ENCODE measurements at regions not wholly inside any gene's neighbourhood (a gene's known extent, or its start where the extent isn't known, plus 50 kb on each side); places are given as distances from the start of the nearest gene placed in this dataset.

GRCh38 chr9:33677961-33678360 is 117.4 kb upstream of the PRSS3 start:
- DNase-seq (ENCODE audit: low spot score in 2 of 2) = no peak
- TF ChIP-seq POLR2AphosphoS5 (IDR thresholded peaks at IDR 0.05) = no peak
- TF ChIP-seq, protein P1, sequence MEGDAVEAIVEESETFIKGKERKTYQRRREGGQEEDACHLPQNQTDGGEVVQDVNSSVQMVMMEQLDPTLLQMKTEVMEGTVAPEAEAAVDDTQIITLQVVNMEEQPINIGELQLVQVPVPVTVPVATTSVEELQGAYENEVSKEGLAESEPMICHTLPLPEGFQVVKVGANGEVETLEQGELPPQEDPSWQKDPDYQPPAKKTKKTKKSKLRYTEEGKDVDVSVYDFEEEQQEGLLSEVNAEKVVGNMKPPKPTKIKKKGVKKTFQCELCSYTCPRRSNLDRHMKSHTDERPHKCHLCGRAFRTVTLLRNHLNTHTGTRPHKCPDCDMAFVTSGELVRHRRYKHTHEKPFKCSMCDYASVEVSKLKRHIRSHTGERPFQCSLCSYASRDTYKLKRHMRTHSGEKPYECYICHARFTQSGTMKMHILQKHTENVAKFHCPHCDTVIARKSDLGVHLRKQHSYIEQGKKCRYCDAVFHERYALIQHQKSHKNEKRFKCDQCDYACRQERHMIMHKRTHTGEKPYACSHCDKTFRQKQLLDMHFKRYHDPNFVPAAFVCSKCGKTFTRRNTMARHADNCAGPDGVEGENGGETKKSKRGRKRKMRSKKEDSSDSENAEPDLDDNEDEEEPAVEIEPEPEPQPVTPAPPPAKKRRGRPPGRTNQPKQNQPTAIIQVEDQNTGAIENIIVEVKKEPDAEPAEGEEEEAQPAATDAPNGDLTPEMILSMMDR (IDR thresholded peaks at IDR 0.05) = no peak
- no peak for TF ChIP-seq POLR2A (IDR thresholded peaks at IDR 0.05)
- intact Hi-C loops (cut with DNase I; ENCODE audit: low total_unique reads) = no loop called here
- no peak overlapping the region for H3K4me3 ChIP-seq
- no peak overlapping the region for H3K27ac ChIP-seq
- H3K27me3 ChIP-seq = peaks cover 0 to 11% of the 10 kb centered on the region in 2 donors
- no peaks in the 10 kb centered on the region for H3K4me1 ChIP-seq
- peaks cover 0 to 5% of the 10 kb centered on the region in 2 donors for H3K9me3 ChIP-seq
- no peaks in the 10 kb centered on the region for H3K36me3 ChIP-seq

GRCh38 chr9:33682551-33682950 is 112.8 kb upstream of the PRSS3 start:
- H3K4me3 ChIP-seq = no peak overlapping the region
- peaks cover 0 to 1% of the 10 kb centered on the region in 2 donors for H3K9me3 ChIP-seq
- H3K36me3 ChIP-seq = no peaks in the 10 kb centered on the region
- H3K27me3 ChIP-seq = peaks cover 0 to under 1% of the 10 kb centered on the region in 2 donors
- no peak overlapping the region for H3K27ac ChIP-seq
- DNase-seq (ENCODE audit: low spot score in 2 of 2) = no peak
- no peaks in the 10 kb centered on the region for H3K4me1 ChIP-seq
- TF ChIP-seq, protein P1 (IDR thresholded peaks at IDR 0.05) = no peak
- TF ChIP-seq POLR2A (IDR thresholded peaks at IDR 0.05) = no peak
- TF ChIP-seq POLR2AphosphoS5 (IDR thresholded peaks at IDR 0.05) = no peak
- intact Hi-C loops (cut with DNase I; ENCODE audit: low total_unique reads) = no loop called here

DNA sequence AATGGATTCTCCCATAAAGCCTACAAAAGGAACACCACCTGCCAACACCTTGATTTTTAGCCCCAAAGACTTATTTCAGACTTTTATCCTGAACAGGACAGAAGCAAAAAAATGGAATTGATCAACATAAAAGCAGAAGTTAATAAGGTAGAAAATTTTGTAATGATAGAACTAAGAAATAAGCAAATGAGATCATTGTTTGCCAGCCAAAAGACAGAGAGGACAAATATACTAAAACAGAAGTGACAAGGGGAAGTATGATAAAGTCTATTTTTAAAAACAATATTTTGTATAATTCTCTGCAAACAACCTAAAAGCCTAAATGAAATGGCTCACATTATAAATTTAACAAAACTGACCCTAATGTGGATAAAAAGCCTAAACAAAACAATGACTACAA is 110.5 kb upstream of the PRSS3 start:
- intact Hi-C loops (cut with DNase I; ENCODE audit: low total_unique reads) = no loop called here
- Histone ChIP-seq H3K27ac (no peak overlapping the region), H3K36me3 (no peaks in the 10 kb centered on the region), H3K4me3 (no peak overlapping the region), H3K9me3 (no peaks in the 10 kb centered on the region), H3K27me3 (no peaks in the 10 kb centered on the region), H3K4me1 (no peaks in the 10 kb centered on the region)
- no peak for TF ChIP-seq POLR2A (IDR thresholded peaks at IDR 0.05)
- TF ChIP-seq, protein P1 (IDR thresholded peaks at IDR 0.05) = no peak
- no peak for TF ChIP-seq POLR2AphosphoS5 (IDR thresholded peaks at IDR 0.05)
- no peak for DNase-seq (ENCODE audit: low spot score in 2 of 2)

DNA sequence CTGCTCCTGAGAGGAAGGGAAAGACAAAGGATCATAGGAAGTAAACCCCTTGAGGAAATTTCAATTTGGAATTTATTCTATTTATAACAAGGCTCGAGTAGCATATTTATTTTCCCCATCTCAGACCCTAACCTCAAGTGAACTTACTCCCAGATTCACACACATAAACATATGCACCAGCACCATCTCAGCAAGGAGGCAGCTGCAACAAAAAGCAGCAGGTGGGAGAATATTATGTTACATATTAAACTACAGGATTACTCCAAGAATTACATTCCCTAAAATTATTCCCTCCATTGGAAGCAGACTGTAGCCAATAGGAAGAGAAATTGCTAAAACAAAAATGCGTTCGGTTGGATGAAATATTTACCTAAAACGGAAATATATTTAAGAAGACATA is 108.4 kb upstream of the PRSS3 start:
- intact Hi-C loops (cut with DNase I; ENCODE audit: low total_unique reads) = no loop called here
- no peak for DNase-seq (ENCODE audit: low spot score in 2 of 2)
- no peak overlapping the region for H3K27ac ChIP-seq
- TF ChIP-seq POLR2A (IDR thresholded peaks at IDR 0.05) (no peak), POLR2AphosphoS5 (IDR thresholded peaks at IDR 0.05) (no peak)
- TF ChIP-seq, protein P1 (IDR thresholded peaks at IDR 0.05) = no peak
- H3K27me3 ChIP-seq = no peaks in the 10 kb centered on the region
- H3K9me3 ChIP-seq = no peaks in the 10 kb centered on the region
- H3K4me1 ChIP-seq = no peaks in the 10 kb centered on the region
- H3K4me3 ChIP-seq = no peak overlapping the region
- H3K36me3 ChIP-seq = no peaks in the 10 kb centered on the region

DNA sequence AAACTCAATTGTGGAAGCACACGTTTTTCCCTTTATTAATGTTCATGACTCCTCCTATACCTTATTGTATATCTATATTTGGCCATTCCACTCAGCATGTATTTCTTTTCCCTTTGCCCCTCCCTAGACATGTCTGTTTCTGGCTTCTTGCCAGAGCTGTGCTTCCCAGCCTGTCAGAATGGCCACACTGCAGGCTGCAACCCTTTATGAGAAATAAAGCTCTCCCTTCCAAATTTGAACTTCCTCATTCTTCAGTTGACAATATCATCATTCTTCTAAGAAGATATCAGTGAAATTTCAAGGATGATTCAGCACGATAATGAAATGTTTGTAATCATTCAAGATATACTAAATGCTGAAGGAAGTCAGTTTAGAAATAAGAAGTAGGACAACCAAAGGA is 107.6 kb upstream of the PRSS3 start:
- intact Hi-C loops (cut with DNase I; ENCODE audit: low total_unique reads) = no loop called here
- TF ChIP-seq, protein P1 (IDR thresholded peaks at IDR 0.05) = no peak
- TF ChIP-seq POLR2A (IDR thresholded peaks at IDR 0.05) = no peak
- no peak for TF ChIP-seq POLR2AphosphoS5 (IDR thresholded peaks at IDR 0.05)
- no peaks in the 10 kb centered on the region for H3K36me3 ChIP-seq
- no peak overlapping the region for H3K4me3 ChIP-seq
- no peaks in the 10 kb centered on the region for H3K9me3 ChIP-seq
- no peak overlapping the region for H3K27ac ChIP-seq
- no peak for DNase-seq (ENCODE audit: low spot score in 2 of 2)
- H3K27me3 ChIP-seq = no peaks in the 10 kb centered on the region
- H3K4me1 ChIP-seq = no peaks in the 10 kb centered on the region
